Dermis microvascular lymphatic vessel endothelial cell (primary cell): ENCODE measurements at regions not wholly inside any gene's neighbourhood (a gene's known extent, or its start where the extent isn't known, plus 50 kb on each side); places are given as distances from the start of the nearest gene placed in this dataset.

Source experiments
- DNase-seq, 2 donors: peaks; one replicate each; pipeline versions ENCODE4 v3.0.0 to v3.0.0-alpha.2; 2010; ENCODE audit warnings: low read depth in 2 of 2

GRCh38 chr9:135252980-135253304, 165.5 kb downstream of the OLFM1 start:
- DNase-seq, result no peak

DNA sequence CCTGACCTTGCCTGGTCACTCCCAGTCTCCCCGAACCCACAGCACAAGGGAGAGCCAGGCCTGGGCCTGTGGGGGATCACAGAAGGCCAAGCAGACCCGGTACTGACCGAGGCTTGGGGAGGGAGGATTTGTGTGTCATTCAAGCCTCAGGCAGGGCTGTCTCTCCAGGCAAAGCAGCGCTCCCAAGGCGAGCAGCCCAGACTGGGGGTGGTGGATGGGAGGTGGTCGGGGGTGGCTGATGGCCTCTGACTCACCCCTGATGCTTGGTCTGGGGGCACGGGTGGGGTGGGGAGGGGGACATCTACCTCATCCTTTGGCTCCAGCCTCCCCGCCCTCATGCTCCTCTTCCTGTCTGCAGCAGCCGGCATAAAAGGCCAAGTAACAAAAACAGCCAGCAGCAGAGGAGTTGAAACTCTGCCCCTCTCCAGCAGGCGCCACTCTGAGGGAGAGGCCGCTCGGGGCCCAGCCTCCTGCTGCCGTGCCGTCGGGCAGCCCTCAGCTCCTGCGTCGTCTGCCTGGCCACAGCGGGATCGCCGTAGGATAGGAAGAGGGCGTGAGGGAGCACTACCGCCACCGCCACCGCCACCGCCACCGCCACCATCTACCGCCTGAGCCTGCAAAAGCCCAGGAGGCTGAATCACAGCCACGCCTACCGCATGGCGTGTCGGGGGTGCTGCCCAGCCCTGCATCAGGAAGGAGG, 166.0 kb downstream of the OLFM1 start:
- no peak for DNase-seq

- DNase-seq, result no peak
These were observed 166.9 kb downstream of the OLFM1 start for GRCh38 chr9:135254176-135255032.

DNA sequence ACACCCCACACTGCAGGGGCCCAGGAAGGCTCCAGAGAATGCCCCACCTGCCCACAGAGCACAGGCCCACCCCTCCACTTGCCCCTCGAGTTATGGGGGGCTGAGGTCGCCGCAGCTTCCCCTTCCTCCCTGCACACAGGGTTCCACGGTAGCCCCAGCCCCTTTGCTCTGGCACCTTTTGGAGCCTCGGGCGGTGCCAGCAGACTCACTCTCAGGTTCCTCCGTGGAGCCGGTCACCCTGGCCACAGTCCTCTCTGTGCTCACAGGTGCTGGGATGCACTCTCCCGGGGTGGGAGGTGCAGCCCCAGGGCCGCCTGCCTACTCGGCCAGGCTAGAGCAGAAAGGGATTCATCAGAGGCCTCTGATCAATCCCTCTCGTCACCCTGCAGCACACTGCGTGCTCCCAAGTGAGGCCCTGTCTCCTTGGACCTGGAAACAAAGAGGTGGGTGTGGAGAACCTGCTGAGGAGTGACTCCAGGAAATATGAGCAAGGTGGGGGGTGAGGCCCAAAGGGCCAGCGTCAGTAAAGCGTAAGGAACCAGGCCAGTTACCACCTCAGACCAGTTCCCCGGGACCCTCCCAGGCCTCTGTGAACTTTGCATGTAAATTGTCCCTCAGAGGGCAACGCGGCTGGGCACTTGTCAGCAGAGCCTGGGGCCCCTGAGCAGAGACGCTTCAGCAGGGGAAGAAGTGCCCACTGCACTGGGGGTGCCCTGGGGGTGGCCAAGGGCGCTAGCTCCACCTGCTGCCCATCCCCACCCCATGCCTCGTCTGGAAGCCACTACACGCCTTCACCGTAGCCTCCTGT, 167.8 kb downstream of the OLFM1 start:
- no peak for DNase-seq

GRCh38 chr9:135255841-135256580, 168.5 kb downstream of the OLFM1 start:
- no peak for DNase-seq

GRCh38 chr9:135256581-135257354, 169.3 kb downstream of the OLFM1 start:
- no peak for DNase-seq

GRCh38 chr9:135258461-135258860, 171.0 kb downstream of the OLFM1 start:
- DNase-seq, result no peak

- DNase-seq, result no peak
These were observed 171.8 kb downstream of the OLFM1 start for GRCh38 chr9:135259273-135259672.

GRCh38 chr9:135260221-135261180, 173.0 kb downstream of the OLFM1 start:
- no peak for DNase-seq

GRCh38 chr9:135262248-135262647, 174.8 kb downstream of the OLFM1 start:
- no peak for DNase-seq

GRCh38 chr9:135263511-135263910, 176.0 kb downstream of the OLFM1 start:
- no peak for DNase-seq

DNA sequence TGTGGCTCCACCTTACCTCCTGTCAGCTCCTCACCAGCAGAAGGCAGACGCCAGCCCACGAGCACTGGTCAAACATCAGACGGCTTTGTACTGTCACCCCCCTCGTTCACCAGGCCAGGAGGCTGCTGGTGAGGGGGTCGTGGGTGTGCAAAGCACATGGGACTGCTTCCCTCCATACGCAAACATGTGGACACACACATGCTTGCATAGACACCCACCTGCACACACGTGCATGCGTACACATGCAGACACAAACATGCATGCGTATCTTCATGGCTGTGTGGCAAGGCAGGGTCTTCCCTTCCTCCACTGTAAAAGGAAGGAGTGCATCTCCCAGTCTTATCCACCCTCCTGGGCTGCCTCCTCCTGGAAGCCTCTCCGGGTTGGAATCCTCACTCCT, 178.5 kb downstream of the OLFM1 start:
- DNase-seq, result no peak

DNA sequence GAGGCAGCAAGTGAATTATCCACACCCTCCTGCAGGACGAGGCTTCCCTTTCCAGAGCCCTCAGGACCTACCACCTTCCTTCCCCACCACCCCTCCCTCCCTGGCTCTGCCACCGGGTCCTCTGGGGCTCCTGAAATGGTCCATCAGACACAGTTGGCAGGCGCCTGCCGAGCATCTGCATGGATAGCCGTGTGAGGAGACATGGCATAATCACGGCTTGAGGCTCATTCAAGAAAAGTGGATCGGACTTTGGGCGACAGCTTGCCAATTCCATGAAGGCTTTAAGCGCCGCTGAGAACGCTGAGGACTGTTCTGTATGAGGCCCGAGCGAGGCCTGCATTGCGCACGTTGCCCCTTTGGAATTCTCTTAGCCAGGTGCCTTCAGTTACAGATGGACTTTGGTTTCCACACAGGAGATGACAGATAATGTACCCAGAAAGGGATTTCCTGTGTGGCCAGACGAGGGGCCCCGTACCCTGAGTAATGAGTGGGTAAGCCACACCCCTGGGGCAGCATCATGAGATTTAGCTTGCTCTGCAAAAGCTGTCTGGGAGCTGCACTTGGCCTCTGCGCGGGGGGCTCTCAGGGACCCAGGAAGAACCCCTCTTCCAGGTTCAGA, 179.8 kb downstream of the OLFM1 start:
- no peak for DNase-seq

DNA sequence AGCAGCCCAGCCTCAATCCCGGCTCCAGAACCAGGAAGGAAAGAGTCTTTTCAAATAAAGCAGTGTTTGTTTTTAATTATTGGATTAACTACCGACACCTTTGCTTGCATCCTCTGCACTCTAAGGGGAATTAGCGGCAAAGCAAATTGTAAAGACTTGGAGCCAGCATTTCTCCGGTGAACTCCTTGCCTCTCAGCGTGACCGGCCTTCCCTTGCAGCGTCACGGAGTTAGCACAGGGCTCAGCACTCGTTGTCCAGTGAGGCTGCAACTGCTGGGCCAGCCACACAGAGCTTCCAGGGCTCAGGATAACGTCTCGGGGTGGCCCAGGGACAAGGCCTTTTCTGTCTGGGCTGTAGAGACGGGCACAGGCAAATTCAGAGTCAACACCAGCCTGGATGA, 180.6 kb downstream of the OLFM1 start:
- DNase-seq, result no peak

DNA sequence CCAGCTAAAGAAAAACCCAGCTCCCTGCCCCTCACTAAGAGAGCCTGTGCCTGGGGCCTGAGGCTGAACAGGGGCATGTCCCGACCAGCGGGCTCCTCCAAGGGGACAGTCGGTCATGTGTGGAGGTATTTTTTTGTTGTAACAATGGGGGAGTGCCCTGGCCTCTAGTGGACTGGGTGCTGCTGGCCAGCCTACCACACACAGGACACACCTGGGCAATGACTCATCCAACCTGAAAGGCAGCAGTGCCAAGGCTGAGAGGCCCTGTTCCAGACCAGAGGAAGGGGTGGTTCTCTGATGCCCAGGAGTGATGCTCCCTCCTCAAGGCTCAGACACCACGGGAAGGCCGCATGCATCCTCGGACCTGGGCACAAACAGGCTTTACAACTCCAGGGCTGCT, 181.5 kb downstream of the OLFM1 start:
- no peak for DNase-seq

DNA sequence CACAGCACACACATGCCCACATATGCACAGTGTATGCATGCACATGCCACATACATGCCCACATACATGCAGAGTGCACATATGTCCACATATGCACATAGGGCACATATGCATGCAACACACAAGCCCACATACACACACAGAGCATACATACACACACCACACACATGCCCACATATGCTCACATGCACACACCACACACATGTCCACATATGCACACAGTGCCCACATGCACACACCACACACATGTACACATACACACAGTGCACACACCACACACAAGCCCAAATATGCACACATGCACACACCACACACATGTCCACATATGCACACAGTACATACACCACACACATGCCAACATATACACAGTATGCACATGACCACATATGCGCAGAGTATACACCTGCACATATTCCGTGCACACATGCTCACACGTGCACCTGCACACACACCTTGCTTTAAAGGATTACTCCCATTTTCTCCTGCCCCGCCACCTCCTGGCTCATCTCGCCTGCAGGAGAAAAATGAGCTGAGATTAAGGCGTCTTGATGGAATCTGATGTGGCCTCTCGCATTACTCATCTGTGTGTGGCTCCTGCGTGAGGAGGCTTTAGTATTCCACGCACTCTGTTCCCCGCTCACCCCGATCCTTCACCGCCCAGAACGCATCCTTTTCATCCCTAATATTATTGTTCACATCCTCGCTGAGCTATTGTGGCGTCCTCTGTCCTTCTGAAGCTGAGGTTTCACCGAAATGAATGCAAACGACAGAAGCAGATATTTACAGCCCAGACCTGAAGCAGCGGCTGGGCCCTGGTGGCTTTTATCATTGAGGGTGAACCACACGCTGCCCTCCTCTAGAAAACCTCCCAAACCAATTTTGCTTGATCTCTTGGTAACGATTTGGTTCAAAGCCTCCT, 182.7 kb downstream of the OLFM1 start:
- no peak for DNase-seq

- DNase-seq, result no peak
These were observed 184.0 kb downstream of the OLFM1 start for GRCh38 chr9:135271425-135271824.

DNA sequence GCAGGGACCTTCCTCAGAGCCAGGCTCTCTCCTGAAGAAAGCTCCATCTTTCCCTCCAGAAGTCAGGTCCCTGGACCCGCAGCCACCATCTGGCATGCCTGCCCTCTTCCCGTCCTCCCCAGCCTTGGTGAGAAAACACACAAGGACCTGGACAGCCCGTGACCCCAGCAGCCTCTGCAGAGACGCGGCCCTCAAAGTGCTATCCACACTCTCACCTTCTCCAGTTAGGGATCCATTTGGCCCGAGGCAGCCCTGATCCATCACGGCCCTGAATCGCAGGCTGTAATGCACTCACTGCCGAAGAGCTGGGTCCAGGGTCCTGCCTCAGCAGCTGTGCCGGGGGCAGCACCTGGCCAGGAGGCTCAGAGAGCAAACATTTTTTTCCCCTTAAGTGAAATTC, 185.1 kb downstream of the OLFM1 start:
- no peak for DNase-seq
